Activated naive CD4-positive, alpha-beta T cell treated with anti-CD3 and anti-CD28 coated beads for 36 hours (primary cell): ENCODE measurements at regions not wholly inside any gene's neighbourhood (a gene's known extent, or its start where the extent isn't known, plus 50 kb on each side); places are given as distances from the start of the nearest gene placed in this dataset.

Experiments
- CTCF ChIA-PET: fragments of 350-600 bp; sonication (Branson Sonifier 250); formaldehyde crosslinking; loops from one replicate; lab custom pipeline; 2021; ENCODE audit warnings: antibody characterized with exemption; lab: Charles Lee
- DNase-seq: peaks from one replicate; pipeline ENCODE4 v3.0.0-alpha.2; 2020
- H3K27ac Mint-ChIP-seq: one replicate; pipeline ENCODE4 v1.8.0; 2021; ENCODE audit warnings: mild to moderate bottlenecking, mixed read lengths
- H3K27me3 Mint-ChIP-seq: one replicate; pipeline ENCODE4 v1.8.0; 2021; ENCODE audit warnings: low read depth, mixed read lengths
- H3K36me3 Mint-ChIP-seq: one replicate; pipeline ENCODE4 v1.8.0; 2021; ENCODE audit warnings: low read depth, mixed read lengths
- H3K4me1 Mint-ChIP-seq: one replicate; pipeline ENCODE4 v1.8.0; 2021; ENCODE audit warnings: low read depth, mixed read lengths
- H3K4me3 Mint-ChIP-seq: one replicate; pipeline ENCODE4 v1.8.0; 2021; ENCODE audit warnings: mild to moderate bottlenecking, moderate library complexity, mixed read lengths
- H3K9me3 Mint-ChIP-seq: one replicate; pipeline ENCODE4 v1.8.0; 2021; ENCODE audit warnings: mixed read lengths
- intact Hi-C: fragments of 100-400 bp; cut with micrococcal nuclease; formaldehyde crosslinking; loops from one replicate; pipeline ENCODE4 v1.15.1; 2023

DNA sequence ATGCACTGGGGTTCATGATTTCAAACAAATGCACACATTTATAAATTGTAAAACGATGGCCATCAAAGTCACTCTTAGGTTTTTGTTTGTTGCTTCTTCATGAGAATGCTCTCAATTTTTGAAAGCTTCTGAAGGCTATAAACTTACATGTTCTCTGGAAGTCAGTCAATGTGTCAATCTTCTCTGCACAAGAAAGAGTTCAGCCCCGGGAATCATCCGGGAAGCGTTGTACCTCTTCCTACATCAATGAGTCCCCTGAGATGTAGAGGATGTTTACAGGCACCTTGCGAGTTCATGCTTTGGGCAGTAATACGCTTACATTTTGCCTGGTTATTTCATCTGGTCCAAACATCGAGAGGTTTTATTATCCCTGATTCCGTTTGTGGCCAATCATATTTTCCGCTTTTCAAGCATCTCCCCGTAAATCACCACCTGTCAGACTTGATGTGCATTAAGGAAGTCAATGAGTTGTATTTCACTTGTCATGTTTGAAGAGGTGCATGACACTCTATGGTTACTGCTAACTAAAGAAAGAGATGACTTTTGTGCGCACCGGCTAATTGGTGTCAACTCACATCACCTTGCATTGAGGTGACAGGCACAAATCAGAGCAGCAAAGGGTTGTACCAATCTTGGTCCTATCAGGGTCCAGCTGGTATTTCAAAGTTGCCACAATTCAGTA is 750.7 kb downstream of the SORCS3 start:
- Mint-ChIP-seq H3K36me3 (no peaks in the 10 kb centered on the region), H3K9me3 (peaks cover 1% of the 10 kb centered on the region), H3K4me3 (no peak overlapping the region), H3K4me1 (no peaks in the 10 kb centered on the region), H3K27me3 (peaks cover 3% of the 10 kb centered on the region), H3K27ac (no peak overlapping the region)
- CTCF ChIA-PET = no interaction called here
- DNase-seq = no peak
- intact Hi-C loops = no loop called here

- Mint-ChIP-seq H3K9me3 (peaks cover 3% of the 10 kb centered on the region), H3K36me3 (no peaks in the 10 kb centered on the region), H3K4me1 (no peaks in the 10 kb centered on the region), H3K27me3 (peaks cover 3% of the 10 kb centered on the region), H3K27ac (no peak overlapping the region), H3K4me3 (no peak overlapping the region)
- intact Hi-C loops = no loop called here
- no peak for DNase-seq
- CTCF ChIA-PET = interaction anchor here (0.6 kb wide), 1 partner anchor 259 kb away, joined by 3 read pairs; no protein-coding TSS in a partner anchor
Observed at GRCh38 chr10:105387971-105388370, 746.9 kb downstream of the SORCS3 start.

DNA sequence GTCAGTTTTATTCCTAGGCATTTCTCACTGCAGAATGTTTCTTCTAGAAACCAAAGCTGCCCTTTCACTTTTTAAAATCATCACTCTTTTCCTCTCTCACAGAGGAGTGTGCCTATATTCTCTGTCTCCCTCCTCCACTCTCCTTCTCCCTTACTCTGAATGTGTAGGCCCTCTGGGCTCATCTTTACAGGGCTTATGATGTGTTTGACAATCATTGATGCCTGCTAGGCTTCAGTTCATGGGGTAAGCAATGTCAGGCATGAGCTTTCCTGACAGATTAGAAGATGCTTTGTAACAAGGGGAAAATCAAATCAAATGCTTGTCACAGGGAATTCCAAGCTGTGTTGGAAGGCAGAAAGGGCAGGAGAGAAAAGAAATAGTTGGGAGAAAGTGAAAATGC is 742.9 kb downstream of the SORCS3 start:
- Mint-ChIP-seq H3K27me3 (no peaks in the 10 kb centered on the region), H3K4me3 (no peak overlapping the region), H3K36me3 (no peaks in the 10 kb centered on the region), H3K9me3 (peaks cover 2% of the 10 kb centered on the region), H3K27ac (no peak overlapping the region), H3K4me1 (no peaks in the 10 kb centered on the region)
- intact Hi-C loops = no loop called here
- DNase-seq = no peak
- CTCF ChIA-PET = no interaction called here

DNA sequence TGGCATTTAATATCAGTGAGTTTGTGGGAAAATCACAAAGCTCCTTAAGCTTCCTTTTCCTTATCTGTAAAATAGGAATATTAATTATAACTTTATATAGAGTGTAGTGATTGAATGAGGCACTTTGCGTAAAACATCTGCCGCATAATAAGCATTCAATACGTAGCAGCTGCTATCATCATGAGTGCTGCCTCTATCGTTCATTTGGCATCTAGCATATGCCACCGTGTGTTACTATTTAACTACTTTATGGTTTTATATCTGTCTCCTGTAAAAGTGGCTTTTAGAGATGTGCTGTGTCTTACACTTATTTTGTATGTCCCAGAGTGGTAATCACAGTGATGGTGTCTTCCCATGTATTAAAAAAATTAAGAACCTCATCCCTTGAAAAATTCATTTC is 729.6 kb downstream of the SORCS3 start:
- CTCF ChIA-PET = no interaction called here

DNA sequence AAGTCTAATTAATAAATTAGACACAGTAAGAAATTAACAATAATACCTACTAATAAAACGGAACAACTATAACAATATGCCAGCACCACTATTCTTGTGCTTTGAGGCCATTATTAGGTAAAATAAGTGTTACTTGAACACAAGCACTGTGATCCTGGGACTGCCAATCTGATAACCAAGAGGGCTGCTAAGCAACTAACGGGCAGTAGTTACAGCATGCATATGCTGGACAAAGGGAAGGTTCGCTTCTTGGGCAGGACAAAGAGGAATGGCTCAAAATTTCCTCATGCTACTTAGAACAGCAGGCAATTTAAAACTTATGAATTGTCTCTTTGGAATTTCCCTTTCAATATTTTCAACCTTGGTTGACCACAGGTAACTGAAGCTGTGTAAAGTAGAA is 718.6 kb downstream of the SORCS3 start:
- Mint-ChIP-seq H3K9me3 (peaks cover 2% of the 10 kb centered on the region), H3K27me3 (no peaks in the 10 kb centered on the region), H3K4me3 (no peak overlapping the region), H3K4me1 (no peaks in the 10 kb centered on the region), H3K27ac (no peak overlapping the region), H3K36me3 (no peaks in the 10 kb centered on the region)
- DNase-seq = no peak
- intact Hi-C loops = no loop called here
- CTCF ChIA-PET = no interaction called here

More for the DNA sequence above, 729.6 kb downstream of the SORCS3 start:
- DNase-seq = no peak
- H3K9me3 Mint-ChIP-seq = no peaks in the 10 kb centered on the region
- H3K4me3 Mint-ChIP-seq = no peak overlapping the region
- no peaks in the 10 kb centered on the region for H3K36me3 Mint-ChIP-seq
- intact Hi-C loops = no loop called here
- no peak overlapping the region for H3K27ac Mint-ChIP-seq
- no peaks in the 10 kb centered on the region for H3K4me1 Mint-ChIP-seq
- H3K27me3 Mint-ChIP-seq = no peaks in the 10 kb centered on the region

DNA sequence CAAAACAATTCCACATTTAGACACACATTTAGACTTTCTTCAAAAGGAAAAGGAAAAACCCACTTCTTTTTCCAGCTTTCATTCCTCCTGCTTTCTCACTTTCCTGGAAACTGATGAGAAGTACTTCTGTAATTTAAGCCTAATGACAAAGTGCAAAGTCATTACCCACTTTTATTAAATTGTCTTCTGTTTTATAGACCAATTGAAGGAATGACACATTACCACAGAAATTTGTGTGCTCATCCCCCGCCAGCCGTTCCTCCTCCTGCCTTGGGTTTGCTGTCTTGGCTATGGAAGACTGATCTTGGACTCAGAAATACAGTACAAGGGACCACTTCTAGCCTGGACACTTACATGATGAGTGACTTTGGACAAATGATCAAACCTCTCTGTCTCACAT is 717.8 kb downstream of the SORCS3 start:
- H3K27me3 Mint-ChIP-seq = no peaks in the 10 kb centered on the region
- H3K27ac Mint-ChIP-seq = no peak overlapping the region
- DNase-seq = no peak
- peaks cover 2% of the 10 kb centered on the region for H3K9me3 Mint-ChIP-seq
- H3K4me1 Mint-ChIP-seq = no peaks in the 10 kb centered on the region
- no peaks in the 10 kb centered on the region for H3K36me3 Mint-ChIP-seq
- intact Hi-C loops = no loop called here
- CTCF ChIA-PET = no interaction called here
- no peak overlapping the region for H3K4me3 Mint-ChIP-seq

GRCh38 chr10:105356626-105357025 is 715.5 kb downstream of the SORCS3 start:
- CTCF ChIA-PET = no interaction called here
- no peak overlapping the region for H3K27ac Mint-ChIP-seq
- no peaks in the 10 kb centered on the region for H3K4me1 Mint-ChIP-seq
- H3K9me3 Mint-ChIP-seq = no peaks in the 10 kb centered on the region
- no peaks in the 10 kb centered on the region for H3K36me3 Mint-ChIP-seq
- H3K4me3 Mint-ChIP-seq = no peak overlapping the region
- H3K27me3 Mint-ChIP-seq = no peaks in the 10 kb centered on the region
- intact Hi-C loops = no loop called here
- no peak for DNase-seq

- Mint-ChIP-seq H3K4me1 (no peaks in the 10 kb centered on the region), H3K36me3 (no peaks in the 10 kb centered on the region), H3K27ac (no peak overlapping the region), H3K27me3 (no peaks in the 10 kb centered on the region), H3K4me3 (no peak overlapping the region), H3K9me3 (no peaks in the 10 kb centered on the region)
- CTCF ChIA-PET = no interaction called here
- intact Hi-C loops = loop anchor here (5.0 kb wide), 1 partner anchor 292 kb away; no protein-coding TSS in a partner anchor
- DNase-seq = no peak
Observed at GRCh38 chr10:105354010-105354409, 712.9 kb downstream of the SORCS3 start.

DNA sequence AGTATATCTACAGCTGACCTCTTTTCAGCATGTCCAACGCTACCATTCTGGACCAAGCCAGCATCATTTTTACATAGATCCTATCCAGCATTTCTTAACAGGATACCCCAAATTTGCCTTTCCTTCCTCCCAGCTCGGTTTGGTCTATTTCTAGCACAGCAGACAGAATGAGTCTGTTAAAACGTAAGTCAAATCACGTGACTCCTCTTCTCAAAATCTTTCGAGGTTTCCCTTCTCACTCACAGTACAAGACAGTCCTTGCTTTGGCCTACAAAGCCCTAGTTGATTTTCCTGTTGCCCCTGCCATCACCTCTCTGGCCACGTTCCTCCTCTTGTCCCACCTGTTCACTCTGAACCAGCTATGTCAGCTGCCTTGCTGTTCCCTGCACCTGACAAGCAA is 711.7 kb downstream of the SORCS3 start:
- Mint-ChIP-seq H3K36me3 (no peaks in the 10 kb centered on the region), H3K27me3 (no peaks in the 10 kb centered on the region), H3K9me3 (no peaks in the 10 kb centered on the region), H3K4me3 (no peak overlapping the region), H3K27ac (no peak overlapping the region), H3K4me1 (no peaks in the 10 kb centered on the region)
- CTCF ChIA-PET = no interaction called here
- intact Hi-C loops = loop anchor here (5.0 kb wide), 1 partner anchor 291 kb away; no protein-coding TSS in a partner anchor
- DNase-seq = no peak

DNA sequence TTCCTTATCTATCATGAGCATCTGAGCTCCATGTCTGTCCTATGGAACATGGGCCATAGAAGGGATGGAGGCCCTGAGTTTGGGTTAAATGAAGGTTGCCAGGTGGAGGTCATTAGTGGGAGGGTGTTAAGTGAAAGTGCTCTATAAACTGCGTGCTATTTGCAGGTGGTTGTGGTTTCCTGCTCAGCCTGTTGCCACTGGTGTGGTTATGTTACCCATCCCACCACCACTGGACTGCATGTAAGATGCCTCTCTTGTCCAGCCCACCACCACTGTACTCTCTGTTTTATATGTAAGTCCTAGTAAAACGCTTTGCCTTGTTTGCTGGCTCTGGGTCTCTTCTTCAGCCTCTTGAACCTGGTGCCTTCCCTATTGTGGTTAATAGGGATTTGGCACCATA is 711.2 kb downstream of the SORCS3 start:
- intact Hi-C loops = loop anchor here (5.0 kb wide), 1 partner anchor 290 kb away; no protein-coding TSS in a partner anchor
- H3K36me3 Mint-ChIP-seq = no peaks in the 10 kb centered on the region
- H3K27ac Mint-ChIP-seq = no peak overlapping the region
- H3K27me3 Mint-ChIP-seq = peaks cover 2% of the 10 kb centered on the region
- CTCF ChIA-PET = no interaction called here
- H3K4me3 Mint-ChIP-seq = no peak overlapping the region
- H3K9me3 Mint-ChIP-seq = no peaks in the 10 kb centered on the region
- DNase-seq = no peak
- no peaks in the 10 kb centered on the region for H3K4me1 Mint-ChIP-seq

DNA sequence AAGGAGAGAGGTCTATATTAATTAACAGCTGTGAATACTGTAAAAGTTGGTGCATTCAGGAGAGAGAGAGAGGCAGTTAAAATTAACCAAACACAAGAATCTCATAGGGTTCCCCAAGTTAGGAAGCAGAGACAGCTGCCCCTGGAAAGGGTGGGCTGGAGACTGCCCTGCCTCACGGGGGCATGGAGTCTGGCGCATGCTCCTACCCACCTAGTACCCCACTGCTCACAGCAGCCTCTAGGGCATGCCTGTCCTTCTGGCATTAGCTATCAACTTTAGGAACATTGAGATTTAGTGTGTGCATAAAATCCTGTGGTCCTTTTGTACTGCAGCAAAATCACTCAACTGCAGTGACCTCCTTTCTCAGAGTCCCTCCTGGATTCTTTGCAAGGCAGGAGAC is 710.1 kb downstream of the SORCS3 start:
- Mint-ChIP-seq H3K36me3 (no peaks in the 10 kb centered on the region), H3K27ac (no peak overlapping the region), H3K4me3 (no peak overlapping the region), H3K9me3 (no peaks in the 10 kb centered on the region), H3K27me3 (peaks cover 5% of the 10 kb centered on the region), H3K4me1 (no peaks in the 10 kb centered on the region)
- CTCF ChIA-PET = no interaction called here
- DNase-seq = no peak
- intact Hi-C loops = loop anchor here (5.0 kb wide), 1 partner anchor 289 kb away; no protein-coding TSS in a partner anchor

DNA sequence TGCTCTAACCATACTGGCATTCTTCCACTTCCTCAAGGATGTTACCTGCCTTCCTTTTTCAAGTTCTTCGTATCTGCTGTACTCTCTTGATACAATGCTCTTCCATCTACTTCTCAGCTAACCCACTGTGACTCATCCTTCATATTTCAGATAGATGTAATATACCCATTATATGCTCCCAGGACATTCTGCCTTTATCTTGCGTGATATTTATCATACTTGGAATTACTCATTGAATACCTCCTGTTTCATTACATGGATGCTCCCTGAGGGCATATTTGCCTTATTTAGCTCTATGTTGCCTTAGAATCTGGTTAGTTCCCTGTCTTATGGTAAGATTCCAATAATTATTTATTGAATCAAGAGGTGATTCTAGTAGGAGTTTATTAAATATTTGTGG is 706.4 kb downstream of the SORCS3 start:
- Mint-ChIP-seq H3K9me3 (no peaks in the 10 kb centered on the region), H3K4me3 (no peak overlapping the region), H3K27me3 (peaks cover 7% of the 10 kb centered on the region), H3K4me1 (no peaks in the 10 kb centered on the region), H3K36me3 (no peaks in the 10 kb centered on the region), H3K27ac (no peak overlapping the region)
- intact Hi-C loops = no loop called here
- CTCF ChIA-PET = no interaction called here
- DNase-seq = no peak

DNA sequence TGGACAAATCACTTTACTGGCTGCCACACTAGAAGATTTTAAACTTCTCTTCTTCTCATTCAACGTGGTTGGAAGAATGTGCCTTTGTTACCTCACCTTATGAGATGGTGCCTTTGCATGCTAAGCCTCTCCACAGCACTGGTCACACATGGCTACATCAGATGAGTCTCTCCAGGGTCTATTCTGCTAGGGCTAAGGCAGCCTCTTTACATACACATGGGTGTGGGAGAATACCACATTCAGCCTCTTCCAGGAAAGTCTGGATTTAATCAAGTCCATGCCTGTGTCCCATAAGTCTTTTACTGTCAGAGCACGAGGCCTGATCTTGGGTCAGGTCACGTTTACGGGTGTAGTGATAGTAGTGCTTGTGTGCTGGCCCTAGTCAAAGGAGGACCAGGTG is 701.5 kb downstream of the SORCS3 start:
- CTCF ChIA-PET = no interaction called here
- Mint-ChIP-seq H3K9me3 (no peaks in the 10 kb centered on the region), H3K4me1 (no peaks in the 10 kb centered on the region), H3K4me3 (no peak overlapping the region), H3K27me3 (peaks cover 7% of the 10 kb centered on the region), H3K36me3 (no peaks in the 10 kb centered on the region), H3K27ac (no peak overlapping the region)
- DNase-seq = no peak
- intact Hi-C loops = no loop called here
